ENCODE measurements at regions not wholly inside any gene's neighbourhood (a gene's known extent, or its start where the extent isn't known, plus 50 kb on each side); places are given as distances from the start of the nearest gene placed in this dataset.

DNA sequence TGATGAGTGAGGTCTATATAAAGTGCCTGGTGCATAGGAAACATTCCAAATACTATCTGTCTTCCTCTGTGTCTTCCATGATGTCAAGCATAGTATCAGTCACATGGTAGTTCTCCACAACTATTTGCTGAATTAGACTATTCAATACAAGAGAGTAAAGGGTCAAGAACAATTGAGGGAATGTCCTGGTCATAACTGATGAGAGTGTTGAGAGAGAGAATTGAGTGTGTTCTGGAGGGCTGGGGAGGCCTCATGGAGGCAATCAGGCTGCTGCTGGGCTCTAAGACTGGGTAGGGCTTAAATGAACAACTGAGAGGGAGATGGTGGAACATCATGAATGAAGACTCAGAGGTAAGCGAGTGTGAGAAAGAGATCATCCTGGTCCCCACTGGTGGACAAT lies 433.7 kb upstream of the ONECUT1 start:
- no peak for TF ChIP-seq CTCF (IDR thresholded peaks at IDR 0.05; ENCODE audit: low read depth, low read length)
- no peak overlapping the region for H3K4me3 ChIP-seq (ENCODE audit: low read depth, low read length)

GRCh38 chr15:53218666-53219580 lies 428.8 kb upstream of the ONECUT1 start:
- no peak for TF ChIP-seq CTCF (IDR thresholded peaks at IDR 0.05; ENCODE audit: low read depth, low read length)
- no peak overlapping the region for H3K4me3 ChIP-seq (ENCODE audit: low read depth, low read length)

DNA sequence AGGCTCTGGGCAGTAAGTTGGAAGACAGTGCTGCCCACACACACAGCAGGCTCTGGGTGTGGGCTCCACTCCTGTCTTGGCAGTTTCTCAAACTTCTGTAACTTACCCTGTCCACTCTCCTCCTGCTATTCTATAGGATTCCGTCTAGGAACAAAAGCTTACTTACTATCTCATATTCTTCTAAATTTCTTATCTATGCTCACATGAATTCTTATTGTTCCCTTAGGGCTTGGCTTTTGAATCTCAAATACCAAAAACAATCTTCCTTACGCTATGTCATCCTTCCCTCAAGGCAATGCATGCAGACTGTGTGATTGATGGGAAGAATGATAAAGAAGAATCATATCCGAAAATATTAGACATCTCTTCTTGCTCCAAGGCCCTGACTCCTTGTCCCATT lies 425.9 kb upstream of the ONECUT1 start:
- no peak for TF ChIP-seq CTCF (IDR thresholded peaks at IDR 0.05; ENCODE audit: low read depth, low read length)

GRCh38 chr15:53213336-53213735 lies 423.2 kb upstream of the ONECUT1 start:
- H3K4me3 ChIP-seq (ENCODE audit: low read depth, low read length) = no peak overlapping the region
- no peak for TF ChIP-seq CTCF (IDR thresholded peaks at IDR 0.05; ENCODE audit: low read depth, low read length)

More for the DNA sequence above, 425.9 kb upstream of the ONECUT1 start:
- no peak overlapping the region for H3K4me3 ChIP-seq (ENCODE audit: low read depth, low read length)

GRCh38 chr15:53212785-53213184 lies 422.6 kb upstream of the ONECUT1 start:
- no peak for TF ChIP-seq CTCF (IDR thresholded peaks at IDR 0.05; ENCODE audit: low read depth, low read length)
- H3K4me3 ChIP-seq (ENCODE audit: low read depth, low read length) = no peak overlapping the region

GRCh38 chr15:53210653-53211052 lies 420.5 kb upstream of the ONECUT1 start:
- no peak overlapping the region for H3K4me3 ChIP-seq (ENCODE audit: low read depth, low read length)
- no peak for TF ChIP-seq CTCF (IDR thresholded peaks at IDR 0.05; ENCODE audit: low read depth, low read length)

DNA sequence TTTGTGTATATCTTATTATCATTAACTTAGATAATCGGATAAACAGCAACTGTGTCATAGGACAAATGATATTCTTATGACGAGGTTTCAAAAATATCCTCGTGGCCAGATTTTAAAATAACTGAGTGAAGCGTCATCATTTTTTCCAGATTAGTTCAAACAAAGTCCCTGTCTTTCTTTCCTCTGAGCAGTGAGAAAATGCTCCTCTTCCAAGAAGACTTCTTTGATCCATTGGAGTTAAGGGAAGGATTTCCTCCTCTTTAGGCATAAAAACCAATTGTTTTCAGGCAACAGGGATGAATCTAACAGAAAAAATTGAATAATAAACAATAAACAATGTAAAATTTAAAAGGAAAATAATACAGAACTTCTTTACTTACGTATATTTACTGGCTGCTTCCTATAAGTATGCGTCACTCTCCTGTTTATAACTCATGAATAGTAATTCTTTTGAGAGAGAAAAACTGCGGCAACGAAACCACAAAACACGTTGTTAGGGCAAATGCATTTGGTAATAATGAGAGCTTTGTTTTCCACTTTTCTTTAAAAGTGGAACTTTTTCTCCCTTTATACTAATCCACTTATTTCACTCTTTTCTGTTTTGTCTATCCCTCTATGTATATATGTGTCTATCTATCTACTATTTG lies 419.4 kb upstream of the ONECUT1 start:
- H3K4me3 ChIP-seq (ENCODE audit: low read depth, low read length) = no peak overlapping the region
- no peak for TF ChIP-seq CTCF (IDR thresholded peaks at IDR 0.05; ENCODE audit: low read depth, low read length)

Measured in WI38 (cell line).